ENCODE measurements at regions not wholly inside any gene's neighbourhood (a gene's known extent, or its start where the extent isn't known, plus 50 kb on each side); places are given as distances from the start of the nearest gene placed in this dataset.

- Histone ChIP-seq H3K27me3 (peaks cover 3% of the 10 kb centered on the region), H3K27ac (no peak overlapping the region), H3K36me3 (no peaks in the 10 kb centered on the region), H3K9me3 (peaks cover 1% of the 10 kb centered on the region), H3K4me3 (no peak overlapping the region), H3K4me1 (no peaks in the 10 kb centered on the region)
- 88% methylated on average over 1 of the region's 1 CpG for WGBS
- TF ChIP-seq POLR2AphosphoS5 (IDR thresholded peaks at IDR 0.05) (no peak), EP300 (IDR thresholded peaks at IDR 0.05) (no peak), POLR2A (IDR thresholded peaks at IDR 0.05) (no peak), CTCF (IDR thresholded peaks at IDR 0.05) (no peak)
- no peak for DNase-seq (ENCODE audit: low spot score in 2 of 2)
Measured at GRCh38 chr10:78384049-78384431, 350.4 kb downstream of the RPS24 start.

GRCh38 chr10:78385599-78385998 is 351.9 kb downstream of the RPS24 start:
- no peaks in the 10 kb centered on the region for H3K4me1 ChIP-seq
- no peak overlapping the region for H3K4me3 ChIP-seq
- H3K9me3 ChIP-seq = no peaks in the 10 kb centered on the region
- H3K36me3 ChIP-seq = no peaks in the 10 kb centered on the region
- DNase-seq (ENCODE audit: low spot score in 2 of 2) = no peak
- TF ChIP-seq POLR2A (IDR thresholded peaks at IDR 0.05) (no peak), CTCF (IDR thresholded peaks at IDR 0.05) (no peak), POLR2AphosphoS5 (IDR thresholded peaks at IDR 0.05) (no peak), EP300 (IDR thresholded peaks at IDR 0.05) (no peak)
- H3K27ac ChIP-seq = no peak overlapping the region
- H3K27me3 ChIP-seq = peaks cover 3% of the 10 kb centered on the region
- WGBS = 95% methylated on average over 5 of the region's 5 CpGs

DNA sequence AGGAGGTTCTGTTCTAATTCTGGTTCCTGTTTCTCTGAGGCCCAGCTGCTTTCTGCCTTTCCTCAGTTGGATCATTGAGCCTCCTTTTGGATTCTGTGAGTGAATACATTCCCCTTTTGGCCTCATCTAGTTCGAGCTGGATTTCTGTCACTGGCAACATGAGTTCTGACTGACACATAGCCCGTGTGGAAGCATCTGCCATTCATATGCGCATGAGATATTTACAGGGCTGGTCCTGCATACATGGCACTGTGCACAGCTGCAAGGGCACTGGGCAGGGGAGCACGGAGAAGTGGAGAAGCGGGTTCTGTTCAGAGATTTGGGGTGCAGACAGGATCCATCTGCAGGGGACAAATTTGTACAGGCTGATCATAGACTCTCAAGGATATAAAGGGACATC is 352.8 kb downstream of the RPS24 start:
- Histone ChIP-seq H3K36me3 (no peaks in the 10 kb centered on the region), H3K4me1 (no peaks in the 10 kb centered on the region), H3K27me3 (no peaks in the 10 kb centered on the region), H3K9me3 (no peaks in the 10 kb centered on the region), H3K27ac (no peak overlapping the region), H3K4me3 (no peak overlapping the region)
- 73% methylated on average over 5 of the region's 5 CpGs for WGBS
- TF ChIP-seq POLR2AphosphoS5 (IDR thresholded peaks at IDR 0.05) (no peak), CTCF (IDR thresholded peaks at IDR 0.05) (no peak), POLR2A (IDR thresholded peaks at IDR 0.05) (no peak), EP300 (IDR thresholded peaks at IDR 0.05) (no peak)
- DNase-seq (ENCODE audit: low spot score in 2 of 2) = no peak

DNA sequence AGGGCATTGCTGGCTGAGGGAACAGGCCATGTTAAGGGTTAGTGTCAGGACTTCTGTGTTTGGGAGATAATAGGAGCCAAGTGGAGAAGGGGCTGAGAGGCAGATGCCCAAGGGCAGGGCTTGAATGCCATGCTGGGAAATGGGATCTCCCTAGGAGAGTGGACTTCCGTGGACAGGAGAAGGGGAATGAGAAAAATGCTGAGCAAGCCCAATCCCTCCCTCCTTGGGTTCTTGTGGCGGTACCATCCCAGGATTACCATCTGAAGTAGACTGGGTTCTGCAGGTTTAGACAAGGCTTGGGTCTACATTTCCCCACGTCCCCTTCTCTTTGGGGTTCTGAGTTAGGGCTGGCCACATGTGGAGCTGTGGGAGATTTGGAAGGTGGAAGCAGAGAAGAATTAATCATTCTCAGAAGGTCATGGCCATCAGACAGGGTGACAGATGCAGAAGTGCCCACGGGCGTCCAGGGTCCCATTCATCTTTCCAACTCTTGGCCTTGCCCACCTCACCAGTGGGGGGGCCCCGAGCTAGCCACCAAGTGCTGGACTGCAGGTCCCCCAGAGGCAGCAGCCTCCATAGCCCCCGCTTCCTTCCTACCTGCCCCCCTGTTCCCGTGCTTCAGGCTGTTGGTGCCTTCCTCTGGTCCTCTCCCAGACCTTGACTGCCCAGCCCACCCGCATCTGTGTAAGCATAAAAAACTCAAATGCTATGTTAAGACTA is 354.8 kb downstream of the RPS24 start:
- Histone ChIP-seq H3K36me3 (no peaks in the 10 kb centered on the region), H3K9me3 (no peaks in the 10 kb centered on the region), H3K4me3 (no peak overlapping the region), H3K4me1 (no peaks in the 10 kb centered on the region), H3K27me3 (no peaks in the 10 kb centered on the region), H3K27ac (no peak overlapping the region)
- TF ChIP-seq POLR2A (IDR thresholded peaks at IDR 0.05) = no peak
- TF ChIP-seq POLR2AphosphoS5 (IDR thresholded peaks at IDR 0.05) = no peak
- no peak for TF ChIP-seq EP300 (IDR thresholded peaks at IDR 0.05)
- no peak for TF ChIP-seq CTCF (IDR thresholded peaks at IDR 0.05)
- whole genome bisulfite sequencing = 88% methylated on average over 9 of the region's 9 CpGs
- no peak for DNase-seq (ENCODE audit: low spot score in 2 of 2)

- Histone ChIP-seq H3K4me3 (no peak overlapping the region), H3K27me3 (no peaks in the 10 kb centered on the region), H3K9me3 (no peaks in the 10 kb centered on the region), H3K4me1 (no peaks in the 10 kb centered on the region), H3K36me3 (no peaks in the 10 kb centered on the region), H3K27ac (no peak overlapping the region)
- WGBS = 94% methylated on average over 3 of the region's 3 CpGs
- DNase-seq (ENCODE audit: low spot score in 2 of 2) = no peak
- TF ChIP-seq POLR2A (IDR thresholded peaks at IDR 0.05) = no peak
- TF ChIP-seq EP300 (IDR thresholded peaks at IDR 0.05) = no peak
- TF ChIP-seq CTCF (IDR thresholded peaks at IDR 0.05) = no peak
- TF ChIP-seq POLR2AphosphoS5 (IDR thresholded peaks at IDR 0.05) = no peak
Measured at GRCh38 chr10:78389419-78389818, 355.8 kb downstream of the RPS24 start.

Measured in suprapubic skin (tissue), 4 donors.